Dermis microvascular lymphatic vessel endothelial cell (primary cell): ENCODE measurements at regions not wholly inside any gene's neighbourhood (a gene's known extent, or its start where the extent isn't known, plus 50 kb on each side); places are given as distances from the start of the nearest gene placed in this dataset.
A peak's percentile ranks its signal among the peaks of the same experiment; 100 is the strongest.
"Not testable (repeated sequence)": the region's sequence is repeated elsewhere in the genome, so short reads cannot be mapped to it uniquely, and the experiment has no call there.

ENCODE experiments used
- DNase-seq, 2 donors: peaks; one replicate each; pipeline versions ENCODE4 v3.0.0 to v3.0.0-alpha.2; 2010; ENCODE audit warnings: low read depth in 2 of 2

DNA sequence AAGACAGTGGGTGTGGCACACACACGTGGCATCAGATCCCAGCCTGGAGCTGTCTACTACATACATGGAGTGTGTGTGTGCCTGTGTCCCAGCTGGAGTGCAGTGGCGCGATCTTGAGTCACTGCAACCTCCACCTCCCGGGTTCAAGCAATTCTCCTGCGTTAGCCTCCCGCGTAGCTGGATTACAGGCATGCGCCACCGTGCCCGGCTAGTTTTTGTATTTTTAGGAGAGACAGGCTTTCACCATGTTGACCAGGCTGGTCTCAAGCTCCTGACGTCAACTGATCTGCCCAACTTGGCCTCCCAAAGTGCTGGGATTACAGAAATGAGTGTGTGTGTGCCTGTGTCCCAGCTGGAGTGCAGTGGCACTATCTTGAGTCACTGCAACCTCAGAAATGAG lies 108.8 kb downstream of the IL12A start:
- no peak for DNase-seq

DNA sequence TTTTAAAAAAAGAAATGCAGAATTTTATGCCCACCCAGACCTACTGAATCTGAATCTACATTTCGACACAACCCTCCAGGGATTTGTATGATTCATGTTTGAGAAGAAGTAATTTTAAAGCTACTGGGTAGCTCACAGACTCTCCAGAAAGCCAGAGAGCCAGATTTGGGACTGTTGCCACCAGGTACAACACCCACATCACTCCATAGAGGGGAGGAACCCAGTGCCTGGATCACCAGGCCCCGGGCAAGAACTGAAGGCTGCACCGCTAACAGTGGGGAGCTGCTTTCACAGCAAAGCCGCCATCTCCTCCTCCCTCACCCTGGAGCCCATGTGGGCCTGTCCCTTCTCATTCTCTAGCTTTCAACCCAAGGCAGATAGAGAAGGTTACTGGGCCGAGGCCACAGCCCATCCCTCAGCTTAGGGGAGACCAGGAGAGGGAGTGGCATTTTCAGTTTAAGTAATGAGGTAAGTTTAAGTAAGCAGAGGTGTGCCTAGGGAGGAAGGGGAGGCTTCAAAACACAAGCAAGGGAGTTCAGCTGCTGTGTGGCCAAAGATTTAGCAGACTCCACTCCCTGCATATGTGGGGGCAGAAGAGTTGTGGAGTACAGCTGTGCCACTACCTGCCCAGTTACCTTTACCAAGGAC lies 109.8 kb downstream of the IL12A start:
- no peak for DNase-seq

DNA sequence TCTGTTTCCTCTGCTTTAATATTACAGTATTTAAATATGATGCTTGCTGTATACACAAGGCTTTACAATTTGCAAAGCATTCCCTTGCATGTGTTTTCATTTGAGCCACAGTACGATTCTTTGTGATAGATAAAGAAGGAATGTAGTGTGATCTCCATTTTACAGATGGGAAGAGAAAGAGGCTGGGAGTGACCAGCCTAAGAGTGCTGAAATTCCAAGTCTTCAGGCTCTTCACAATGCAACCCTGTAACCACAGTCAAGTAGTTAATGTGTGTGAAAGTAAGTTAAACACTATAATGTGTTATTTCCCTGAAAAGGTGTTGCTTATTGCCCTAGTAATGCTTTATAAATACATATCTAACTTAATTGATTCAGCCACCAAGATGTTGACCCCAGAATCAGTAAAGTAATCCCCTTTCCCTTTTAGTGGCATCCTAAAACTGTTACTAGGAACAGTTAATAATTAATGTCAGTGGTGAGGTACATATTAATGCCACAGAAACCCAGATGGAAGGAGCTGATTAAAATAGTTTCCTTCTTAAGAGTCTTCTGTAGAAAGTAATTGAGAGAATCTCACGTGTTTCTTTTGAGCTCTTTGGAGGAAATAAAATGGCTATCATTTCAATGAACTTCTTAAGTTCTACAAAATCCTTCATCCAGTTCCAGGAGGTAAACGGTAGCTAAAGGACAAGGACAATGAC lies 110.4 kb downstream of the IL12A start:
- DNase-seq = no peak

DNA sequence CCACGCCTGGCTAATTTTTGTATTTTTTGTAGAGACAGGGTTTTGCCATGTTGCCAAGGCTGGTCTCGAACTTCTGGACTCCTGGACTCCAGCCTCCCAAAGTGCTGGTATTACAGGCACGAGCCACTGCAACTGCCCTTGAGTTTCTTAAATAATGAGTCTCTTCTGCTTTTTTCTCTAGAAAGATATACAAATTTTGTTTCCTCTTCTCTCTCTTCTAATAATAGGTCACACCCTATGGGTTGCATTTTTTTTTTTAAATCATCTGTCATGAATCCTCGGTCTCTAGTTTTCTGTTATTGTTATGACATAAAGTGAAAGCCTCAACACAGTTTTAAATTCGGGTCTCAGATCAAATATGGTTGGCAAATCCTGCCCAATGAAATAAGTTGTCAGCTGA lies 111.2 kb downstream of the IL12A start:
- DNase-seq = no peak

DNA sequence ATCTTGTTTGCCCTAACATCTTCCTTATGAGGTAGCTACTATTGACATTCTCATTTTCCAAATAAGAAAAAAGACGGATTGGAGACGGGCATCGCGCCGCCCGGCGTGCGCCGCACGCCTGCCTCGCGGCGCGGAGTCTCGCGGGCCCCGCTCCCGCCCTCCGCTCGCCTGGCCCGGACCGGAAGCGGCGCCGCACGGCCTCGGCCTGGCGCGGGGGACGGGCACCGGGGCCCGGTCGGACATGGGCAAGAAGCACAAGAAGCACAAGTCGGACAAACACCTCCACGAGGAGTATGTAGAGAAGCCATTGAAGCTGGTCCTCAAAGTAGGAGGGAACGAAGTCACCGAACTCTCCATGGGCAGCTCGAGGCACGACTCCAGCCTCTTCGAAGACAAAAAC lies 112.0 kb downstream of the IL12A start:
- no peak for DNase-seq

DNA sequence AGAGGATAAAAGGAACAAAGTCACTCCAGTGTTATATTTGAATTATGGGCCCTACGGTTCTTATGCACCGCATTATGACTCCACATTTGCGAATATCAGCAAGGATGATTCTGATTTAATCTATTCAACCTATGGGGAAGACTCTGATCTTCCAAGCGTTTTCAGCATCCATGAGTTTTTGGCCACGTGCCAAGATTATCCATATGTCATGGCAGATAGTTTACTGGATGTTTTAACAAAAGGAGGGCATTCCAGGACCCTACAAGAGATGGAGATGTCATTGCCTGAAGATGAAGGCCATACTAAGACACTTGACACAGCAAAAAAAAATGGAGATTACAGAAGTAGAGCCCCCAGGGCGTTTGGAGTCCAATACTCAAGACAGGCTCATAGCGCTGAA lies 113.4 kb downstream of the IL12A start:
- DNase-seq = not testable (repeated sequence)

DNA sequence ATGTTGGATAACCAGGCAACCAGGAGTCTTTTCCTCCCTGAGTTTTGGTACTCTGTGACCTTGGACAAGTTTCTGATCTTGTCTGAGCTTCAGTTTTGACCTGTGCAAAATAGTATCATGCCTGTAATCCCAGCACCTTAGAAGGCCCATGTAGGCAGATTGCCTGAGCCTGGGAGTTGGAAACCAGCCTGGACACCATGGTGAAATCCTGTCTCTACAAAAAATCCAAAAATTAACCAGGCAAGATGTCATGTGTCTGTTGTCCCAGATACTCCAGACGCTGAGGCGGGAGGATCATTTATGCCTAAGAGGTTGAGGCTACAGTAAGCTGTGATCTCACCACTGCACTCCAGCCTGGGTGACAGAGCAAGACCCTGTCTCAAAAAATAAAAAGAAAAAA lies 114.8 kb downstream of the IL12A start:
- no peak for DNase-seq

DNA sequence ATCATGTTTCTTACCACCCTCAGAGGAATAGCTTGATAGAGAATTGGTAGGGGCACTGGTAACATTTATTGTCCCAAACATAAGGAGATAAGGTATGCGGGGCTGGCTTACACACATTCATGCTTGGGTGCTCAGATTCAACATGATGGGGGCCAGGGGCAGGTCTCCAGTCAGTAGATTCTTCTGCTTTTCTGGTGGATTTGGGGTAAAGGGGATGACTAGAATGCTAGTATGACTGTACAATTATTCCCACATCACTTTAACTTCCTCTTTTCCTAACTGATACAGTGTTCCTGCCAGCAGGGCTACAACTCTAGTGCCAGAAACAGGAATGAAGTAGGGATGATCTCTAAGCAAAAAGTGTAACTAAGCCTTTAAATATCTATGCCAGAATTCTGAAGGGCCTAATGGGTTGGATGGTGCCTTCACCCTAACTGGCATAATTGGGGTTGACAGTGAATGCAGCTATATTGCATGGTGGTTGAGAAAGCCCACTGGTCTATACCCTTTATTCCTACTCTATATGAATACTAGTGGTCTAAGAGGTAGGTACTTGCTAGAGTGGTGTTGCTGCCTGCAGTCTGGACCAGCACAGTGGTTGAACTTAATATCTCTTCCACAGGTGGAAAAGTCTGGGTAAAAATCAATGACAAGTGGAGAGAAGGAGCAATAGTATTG lies 117.4 kb downstream of the IL12A start:
- DNase-seq = no peak

DNA sequence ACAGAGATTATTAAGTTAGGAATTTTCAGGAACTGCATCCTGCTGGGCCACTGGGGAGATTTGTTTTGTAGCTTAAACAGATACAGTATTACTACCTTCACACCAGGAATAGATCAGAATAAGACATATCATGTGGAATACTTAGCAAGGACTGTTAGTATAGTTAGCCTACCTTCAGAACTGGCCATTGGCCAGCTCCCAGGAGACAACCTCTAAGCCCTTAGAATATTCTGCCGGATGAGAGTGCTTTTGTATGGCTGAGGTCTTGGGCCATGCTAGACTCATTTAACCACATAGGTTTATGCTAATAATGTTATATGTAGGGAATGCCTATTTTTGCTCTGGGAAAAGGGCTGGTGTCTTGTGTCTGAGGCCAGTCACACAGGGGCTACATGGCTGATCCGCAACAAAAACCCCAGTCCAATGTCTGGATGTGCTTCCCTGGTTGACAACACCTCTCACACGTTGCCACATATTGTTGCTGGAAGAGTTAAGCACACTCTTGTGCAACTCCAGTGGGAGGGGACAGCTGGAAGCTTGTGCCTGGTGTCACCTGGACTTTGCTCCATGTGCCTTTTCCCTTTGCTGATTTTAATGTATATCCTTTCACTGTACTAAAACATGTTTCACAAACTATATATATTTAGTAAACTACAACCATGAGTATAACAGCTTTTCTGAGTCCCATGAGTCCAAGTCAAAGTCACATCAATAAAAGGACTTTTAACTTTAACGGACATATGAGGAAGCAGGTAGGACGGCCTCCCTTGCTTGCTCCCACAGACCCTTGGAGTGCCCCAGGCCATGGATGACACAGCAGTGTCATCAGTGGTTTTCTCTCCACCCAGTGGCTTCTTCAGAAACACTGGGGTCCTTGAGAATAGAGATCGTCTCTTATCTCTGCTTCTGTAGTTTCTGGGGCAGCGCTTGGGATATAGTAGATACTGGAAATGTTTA lies 118.0 kb upstream of the C3orf80 start:
- no peak for DNase-seq

DNA sequence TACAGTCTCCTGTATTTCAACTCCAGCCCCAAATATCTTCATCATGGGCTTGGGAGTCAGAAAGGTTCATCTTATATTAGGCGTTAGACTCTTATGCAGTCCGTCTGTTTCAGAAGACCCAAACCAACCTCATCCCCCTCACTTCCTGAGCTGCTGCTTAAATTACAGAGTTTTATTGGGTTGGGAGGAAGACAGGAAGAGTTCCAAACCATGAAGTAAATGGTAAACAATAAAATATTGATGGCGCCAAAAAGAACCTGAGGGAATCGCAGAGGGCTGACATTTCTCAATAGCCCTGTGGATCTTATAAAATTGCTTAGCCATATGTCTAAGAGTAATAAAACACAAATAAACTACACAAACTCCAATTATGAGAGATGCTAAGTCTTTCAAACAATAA lies 116.9 kb upstream of the C3orf80 start:
- DNase-seq = no peak

DNA sequence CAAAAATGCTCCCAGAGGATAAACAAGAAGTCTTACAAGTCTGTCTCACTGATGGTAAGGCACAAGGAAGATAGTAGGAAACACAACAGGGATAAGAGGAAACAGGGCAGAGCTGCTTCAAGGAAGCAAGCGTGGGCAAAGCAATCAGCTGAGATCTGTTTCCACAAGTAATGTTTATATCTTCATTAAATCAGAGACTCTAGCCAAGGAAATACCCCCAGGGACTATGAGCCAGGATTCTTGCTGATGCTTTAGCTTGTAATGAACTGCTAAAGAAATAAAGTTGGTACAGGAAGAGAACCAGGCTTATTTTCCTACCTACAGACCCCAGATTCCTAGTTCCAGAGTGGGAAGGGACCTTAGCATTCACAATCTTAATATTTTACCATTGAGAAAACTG lies 112.7 kb upstream of the C3orf80 start:
- no peak for DNase-seq

DNA sequence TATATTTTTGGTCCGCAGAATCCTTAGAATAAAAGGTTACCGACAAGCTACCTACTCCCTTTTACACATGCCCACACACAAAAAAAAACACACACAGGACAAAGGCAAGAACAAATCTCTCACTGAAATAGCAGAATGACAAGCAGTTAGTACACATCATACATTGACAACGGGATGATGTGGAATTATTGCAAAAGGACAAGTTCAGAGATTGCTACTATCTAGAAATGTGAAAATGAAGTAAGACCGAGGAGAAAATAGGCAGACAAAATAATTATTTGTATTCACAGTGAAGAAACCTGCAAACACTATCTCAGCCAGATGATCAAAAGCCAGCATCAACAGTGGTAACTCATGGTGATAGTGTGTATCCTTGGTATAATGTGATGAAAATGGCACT lies 112.2 kb upstream of the C3orf80 start:
- no peak for DNase-seq

DNA sequence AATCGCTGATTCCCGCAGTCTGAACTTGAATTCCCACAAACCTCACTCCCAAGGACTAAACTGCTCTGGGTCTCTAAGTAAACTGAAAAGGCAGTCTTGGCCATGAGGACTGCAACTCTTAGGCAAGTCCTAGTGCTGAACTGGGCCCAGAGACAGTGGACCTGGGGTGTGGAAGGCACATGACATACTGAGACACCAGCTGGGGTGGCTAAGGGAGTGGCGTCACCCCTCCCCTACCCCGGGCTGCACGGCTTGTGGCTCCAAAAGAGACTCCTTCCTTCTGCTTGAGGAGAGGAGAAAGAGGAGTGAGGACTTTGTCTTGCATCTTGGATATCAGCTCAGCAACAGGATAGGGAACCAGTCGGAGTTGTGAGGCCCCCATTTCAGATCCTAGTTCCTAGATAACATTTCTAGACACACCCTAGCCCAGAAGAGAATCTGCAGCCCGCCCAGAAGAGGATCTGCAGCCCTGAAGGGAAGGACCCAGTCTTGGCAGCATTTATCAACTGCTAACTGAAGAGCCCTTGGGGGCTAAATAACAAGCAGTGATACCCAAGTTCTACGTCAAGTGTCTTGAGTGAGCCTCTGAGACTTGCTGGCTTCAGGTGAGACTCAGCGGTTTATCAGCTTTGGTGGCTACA lies 110.7 kb upstream of the C3orf80 start:
- no peak for DNase-seq

DNA sequence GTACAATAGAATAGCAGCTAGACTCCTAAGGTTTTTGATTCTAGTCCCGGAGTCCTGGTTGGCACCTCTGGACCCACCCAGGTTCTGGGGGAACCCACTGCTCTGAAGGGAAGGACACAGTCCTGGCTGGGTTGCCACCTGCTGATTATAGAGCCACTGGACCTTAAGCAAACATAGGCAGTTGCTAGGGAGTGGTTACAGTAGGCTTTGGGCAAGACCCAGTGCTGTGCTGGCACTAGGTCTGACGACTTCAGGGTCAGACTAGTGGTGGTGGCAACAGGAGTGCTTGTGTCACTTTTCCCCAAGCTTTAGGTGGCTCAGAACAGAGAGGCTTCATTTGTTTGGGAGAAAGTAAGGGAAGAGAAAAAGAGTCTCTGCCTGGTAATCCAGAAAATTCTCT lies 109.8 kb upstream of the C3orf80 start:
- no peak for DNase-seq

DNA sequence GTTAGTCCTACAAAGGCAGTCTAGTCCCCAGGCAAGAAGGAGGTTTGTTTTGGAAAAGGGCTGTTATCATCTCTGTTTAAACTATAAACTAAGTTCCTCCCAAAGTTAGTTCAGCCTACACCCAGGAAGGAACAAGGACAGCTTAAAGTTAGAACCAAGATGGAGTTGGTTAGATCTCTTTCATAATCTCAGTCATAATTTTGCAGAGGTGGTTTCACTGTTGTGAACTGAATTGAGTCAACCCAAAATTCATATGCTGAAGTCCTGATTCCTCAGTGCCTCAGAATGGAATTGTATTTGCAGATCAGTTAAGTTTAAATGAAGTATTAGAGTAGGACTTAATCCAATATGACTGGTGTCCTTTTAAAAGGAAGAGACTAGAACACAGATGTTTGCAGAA lies 101.0 kb upstream of the C3orf80 start:
- no peak for DNase-seq

DNA sequence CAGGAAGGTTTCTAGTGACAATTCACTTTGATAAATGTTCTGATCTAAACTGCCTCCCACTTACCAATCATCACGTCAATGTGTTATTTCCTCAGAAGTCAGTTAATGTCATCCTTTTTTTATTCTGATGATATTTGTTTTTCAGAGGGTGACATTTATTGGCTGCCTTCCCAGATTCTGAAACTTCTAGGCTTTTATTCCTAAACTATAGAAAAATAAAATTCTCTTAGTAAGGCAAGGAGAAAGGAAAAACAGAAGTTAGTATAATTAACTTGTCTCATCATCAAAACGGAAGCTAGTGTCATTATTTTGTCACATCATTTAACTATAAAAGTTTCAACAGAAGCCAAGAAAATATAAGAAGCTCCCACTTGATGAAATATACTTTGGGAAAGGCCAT lies 100.0 kb upstream of the C3orf80 start:
- DNase-seq = peak; percentile 44 to 88

DNA sequence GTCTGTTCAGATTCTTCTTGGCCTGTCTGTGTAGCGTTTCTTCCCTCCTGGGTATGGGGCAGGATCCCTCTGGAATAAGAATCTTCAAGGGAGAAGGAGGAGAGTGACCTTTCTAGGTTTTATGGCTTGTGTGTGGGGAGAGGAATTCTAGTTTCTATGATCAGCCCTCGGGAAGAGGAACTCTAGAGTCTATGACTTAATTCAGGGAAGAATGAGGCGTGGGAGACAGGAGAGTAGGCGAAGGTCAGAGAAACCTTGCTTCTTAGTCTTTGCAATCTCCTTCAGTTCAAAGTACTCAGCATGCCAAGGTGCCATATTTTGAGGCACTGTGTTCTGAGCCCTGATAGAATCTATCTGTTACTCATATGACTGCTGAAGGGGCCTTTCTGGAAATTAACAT lies 99.2 kb upstream of the C3orf80 start:
- DNase-seq = no peak

DNA sequence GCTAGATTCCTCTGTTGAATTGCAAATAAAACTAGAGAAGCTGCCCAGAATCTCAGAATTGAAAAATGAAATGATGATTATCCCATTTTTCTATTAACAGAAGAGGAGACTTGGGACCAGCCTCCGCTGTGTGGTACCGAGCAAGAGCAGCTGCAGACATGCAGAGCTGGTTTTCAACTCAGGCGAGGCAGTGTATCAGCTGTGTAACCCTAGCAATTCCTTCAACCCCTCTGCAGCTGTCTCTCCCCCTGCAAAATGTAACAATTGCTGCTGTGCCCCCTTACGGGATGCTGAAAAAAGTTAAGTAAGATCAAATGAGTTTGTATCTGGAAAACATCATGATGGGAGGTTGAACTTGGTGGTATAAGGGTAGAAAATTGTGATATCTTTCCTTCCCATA lies 98.5 kb upstream of the C3orf80 start:
- no peak for DNase-seq

DNA sequence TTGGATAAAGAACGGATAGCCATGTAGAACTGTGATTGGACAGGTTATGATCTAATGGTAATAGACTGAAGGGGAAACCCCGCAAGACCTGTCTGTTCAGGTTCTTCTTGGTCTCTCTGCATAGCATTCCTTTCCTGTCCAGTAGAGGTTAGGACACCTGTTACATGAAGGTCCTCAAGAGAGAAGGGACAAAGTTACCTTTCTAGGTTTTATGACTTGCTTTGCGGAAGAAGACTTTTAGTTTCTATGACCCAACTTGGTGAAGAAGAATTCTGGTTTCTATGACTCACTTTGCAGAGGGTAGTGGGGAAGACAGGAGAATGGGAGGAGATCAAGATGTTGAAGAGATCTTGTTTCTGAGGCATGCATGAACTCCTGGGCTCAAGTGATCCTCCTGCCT lies 97.9 kb upstream of the C3orf80 start:
- DNase-seq = no peak

DNA sequence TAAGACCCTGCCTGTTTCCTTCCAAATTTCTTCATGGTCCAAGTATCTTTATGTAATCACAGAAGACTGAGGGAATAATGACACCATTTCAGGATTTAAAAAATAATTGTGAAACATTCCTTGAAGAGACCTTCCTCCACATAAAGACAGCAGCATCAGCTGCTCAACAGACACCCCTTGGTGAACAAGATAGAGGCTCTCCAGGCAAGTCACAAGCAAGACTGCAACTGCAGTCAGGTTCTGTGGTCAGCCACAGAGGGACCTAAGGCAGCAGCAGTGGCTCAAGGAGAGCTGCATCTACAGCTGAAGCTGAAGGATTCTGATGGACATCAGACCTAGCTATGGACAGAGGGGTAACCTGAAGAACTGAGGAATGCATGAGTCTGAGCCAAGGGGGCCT lies 97.2 kb upstream of the C3orf80 start:
- DNase-seq = no peak

DNA sequence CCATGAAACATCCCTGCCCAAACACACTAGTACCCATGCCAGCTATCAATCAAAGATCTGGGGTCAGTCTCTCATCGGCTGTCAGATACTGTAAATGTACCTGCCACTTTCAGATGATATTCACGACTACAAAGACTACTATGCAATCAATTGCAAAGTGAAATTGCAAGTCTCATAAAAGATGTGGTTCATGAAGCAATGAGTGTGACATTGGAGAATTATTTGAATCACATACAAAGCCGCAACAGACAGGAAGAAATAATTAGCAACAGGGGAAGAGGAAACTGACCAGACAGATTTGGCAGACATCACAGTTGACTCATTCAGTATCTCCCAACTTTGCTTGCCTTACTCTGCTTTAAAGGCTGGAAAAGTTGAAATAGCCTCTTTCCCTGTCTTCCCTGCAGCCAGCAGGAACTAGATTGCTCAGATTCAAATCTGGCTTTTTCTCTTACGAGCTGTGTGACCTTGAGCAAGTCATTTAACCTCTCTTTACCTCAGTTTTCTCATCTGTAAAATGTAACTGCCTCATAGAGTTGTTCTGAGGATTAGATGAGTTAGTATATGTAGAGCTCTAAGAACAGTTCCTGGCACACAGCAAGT lies 95.7 kb upstream of the C3orf80 start:
- DNase-seq = peak; percentile 85 to 95
